ENCODE measurements at regions not wholly inside any gene's neighbourhood (a gene's known extent, or its start where the extent isn't known, plus 50 kb on each side); places are given as distances from the start of the nearest gene placed in this dataset.

DNA sequence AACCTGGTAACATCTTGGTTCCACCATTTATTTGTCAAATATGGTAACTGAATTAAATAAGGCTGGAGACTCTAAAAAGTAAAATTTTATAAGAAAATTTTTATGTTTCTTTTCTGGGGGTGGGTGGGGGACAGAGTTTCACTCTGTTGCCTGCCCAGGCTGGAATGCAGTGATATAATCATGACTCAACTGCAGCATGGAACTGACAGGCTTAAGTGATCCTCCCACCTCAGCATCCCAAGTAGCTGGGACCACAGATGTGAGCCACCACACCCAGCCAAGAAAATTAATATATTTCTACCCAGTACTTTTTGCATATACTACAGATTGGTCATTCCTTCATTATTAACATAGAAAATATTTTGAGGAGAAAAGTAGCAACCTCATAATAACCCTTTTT is 216.9 kb downstream of the DEPDC1B start:
- TF ChIP-seq, protein P1, sequence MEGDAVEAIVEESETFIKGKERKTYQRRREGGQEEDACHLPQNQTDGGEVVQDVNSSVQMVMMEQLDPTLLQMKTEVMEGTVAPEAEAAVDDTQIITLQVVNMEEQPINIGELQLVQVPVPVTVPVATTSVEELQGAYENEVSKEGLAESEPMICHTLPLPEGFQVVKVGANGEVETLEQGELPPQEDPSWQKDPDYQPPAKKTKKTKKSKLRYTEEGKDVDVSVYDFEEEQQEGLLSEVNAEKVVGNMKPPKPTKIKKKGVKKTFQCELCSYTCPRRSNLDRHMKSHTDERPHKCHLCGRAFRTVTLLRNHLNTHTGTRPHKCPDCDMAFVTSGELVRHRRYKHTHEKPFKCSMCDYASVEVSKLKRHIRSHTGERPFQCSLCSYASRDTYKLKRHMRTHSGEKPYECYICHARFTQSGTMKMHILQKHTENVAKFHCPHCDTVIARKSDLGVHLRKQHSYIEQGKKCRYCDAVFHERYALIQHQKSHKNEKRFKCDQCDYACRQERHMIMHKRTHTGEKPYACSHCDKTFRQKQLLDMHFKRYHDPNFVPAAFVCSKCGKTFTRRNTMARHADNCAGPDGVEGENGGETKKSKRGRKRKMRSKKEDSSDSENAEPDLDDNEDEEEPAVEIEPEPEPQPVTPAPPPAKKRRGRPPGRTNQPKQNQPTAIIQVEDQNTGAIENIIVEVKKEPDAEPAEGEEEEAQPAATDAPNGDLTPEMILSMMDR (conservative IDR thresholded peaks at IDR 0.05; ENCODE audit: low read depth, low read length) = no peak
- no peak for TF ChIP-seq EZH2 (IDR thresholded peaks at IDR 0.05; ENCODE audit: borderline replicate concordance, low read depth, low read length, poor library complexity, severe bottlenecking)
- Histone ChIP-seq H3K9me3 (ENCODE audit: low read depth, low read length, poor library complexity, severe bottlenecking) (no peaks in the 10 kb centered on the region), H3K4me1 (ENCODE audit: insufficient read depth, low read length, poor library complexity, severe bottlenecking) (no peaks in the 10 kb centered on the region), H3K27me3 (replicated peaks; ENCODE audit: insufficient read depth, low read depth, low read length, poor library complexity) (no peaks in the 10 kb centered on the region), H3K27ac (ENCODE audit: low read depth, low read length, poor library complexity, severe bottlenecking) (no peak overlapping the region), H3K36me3 (ENCODE audit: insufficient read depth, low read length, poor library complexity, severe bottlenecking) (no peaks in the 10 kb centered on the region), H3K4me3 (ENCODE audit: low read depth, low read length, poor library complexity, severe bottlenecking) (no peak overlapping the region)
- CTCF ChIA-PET = no interaction called here
- BruUV-seq (replicated peaks) = no TSS peak
- no peak for DNase-seq (ENCODE audit: low spot score)
- POLR2A ChIA-PET (ENCODE audit: low non-redundant PET) = no interaction called here
- intact Hi-C loops (cut with micrococcal nuclease; ENCODE audit: unreplicated experiment) = no loop called here

DNA sequence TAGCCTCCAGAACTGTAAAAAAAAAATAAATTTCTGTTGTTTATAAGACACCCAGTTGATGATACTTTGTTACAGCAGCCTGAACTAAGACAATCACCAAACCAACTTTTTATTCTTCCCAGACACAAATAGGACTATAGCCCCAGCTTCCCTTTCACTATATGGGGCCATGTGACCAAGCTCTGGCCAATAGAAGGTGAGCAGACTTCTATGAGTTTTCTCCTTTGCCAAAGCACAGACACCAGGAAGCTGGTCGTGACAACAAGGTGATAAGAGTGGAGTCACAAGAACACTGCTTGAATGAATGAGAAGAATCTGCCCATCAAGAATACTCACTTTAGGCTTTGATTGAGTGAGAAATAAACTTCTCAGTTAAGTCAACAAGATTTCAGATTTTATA is 217.7 kb downstream of the DEPDC1B start:
- TF ChIP-seq, protein P1 (conservative IDR thresholded peaks at IDR 0.05; ENCODE audit: low read depth, low read length) = no peak
- TF ChIP-seq EZH2 (IDR thresholded peaks at IDR 0.05; ENCODE audit: borderline replicate concordance, low read depth, low read length, poor library complexity, severe bottlenecking) = no peak
- H3K4me3 ChIP-seq (ENCODE audit: low read depth, low read length, poor library complexity, severe bottlenecking) = no peak overlapping the region
- BruUV-seq (replicated peaks) = no TSS peak
- intact Hi-C loops (cut with micrococcal nuclease; ENCODE audit: unreplicated experiment) = no loop called here
- CTCF ChIA-PET = no interaction called here
- no peaks in the 10 kb centered on the region for H3K27me3 ChIP-seq (replicated peaks; ENCODE audit: insufficient read depth, low read depth, low read length, poor library complexity)
- H3K9me3 ChIP-seq (ENCODE audit: low read depth, low read length, poor library complexity, severe bottlenecking) = no peaks in the 10 kb centered on the region
- no peaks in the 10 kb centered on the region for H3K4me1 ChIP-seq (ENCODE audit: insufficient read depth, low read length, poor library complexity, severe bottlenecking)
- POLR2A ChIA-PET (ENCODE audit: low non-redundant PET) = no interaction called here
- no peaks in the 10 kb centered on the region for H3K36me3 ChIP-seq (ENCODE audit: insufficient read depth, low read length, poor library complexity, severe bottlenecking)
- DNase-seq (ENCODE audit: low spot score) = no peak
- H3K27ac ChIP-seq (ENCODE audit: low read depth, low read length, poor library complexity, severe bottlenecking) = no peak overlapping the region

DNA sequence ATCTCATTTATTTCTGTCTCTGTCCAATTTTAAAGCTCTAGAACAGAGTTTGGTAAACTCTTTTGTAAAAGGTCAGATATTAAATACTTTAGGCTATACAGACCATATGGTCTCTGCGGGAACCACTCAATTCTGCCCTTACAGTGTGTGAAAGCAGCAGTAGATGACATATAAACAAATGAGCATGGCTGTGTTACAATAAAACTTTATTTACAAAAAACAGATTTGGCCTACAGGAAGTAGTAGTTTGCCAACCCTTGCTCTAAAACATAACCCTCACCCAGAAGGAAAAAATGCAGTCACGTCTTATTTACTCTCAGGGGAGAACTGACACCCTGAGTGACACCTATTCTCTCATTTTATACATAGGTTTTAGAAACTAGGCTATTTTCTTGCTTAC is 220.4 kb downstream of the DEPDC1B start:
- TF ChIP-seq EZH2 (IDR thresholded peaks at IDR 0.05; ENCODE audit: borderline replicate concordance, low read depth, low read length, poor library complexity, severe bottlenecking) = no peak
- TF ChIP-seq, protein P1 (conservative IDR thresholded peaks at IDR 0.05; ENCODE audit: low read depth, low read length) = no peak
- ChIA-PET POLR2A (ENCODE audit: low non-redundant PET) (no interaction called here), CTCF (no interaction called here)
- H3K4me3 ChIP-seq (ENCODE audit: low read depth, low read length, poor library complexity, severe bottlenecking) = no peak overlapping the region
- no peaks in the 10 kb centered on the region for H3K9me3 ChIP-seq (ENCODE audit: low read depth, low read length, poor library complexity, severe bottlenecking)
- H3K4me1 ChIP-seq (ENCODE audit: insufficient read depth, low read length, poor library complexity, severe bottlenecking) = no peaks in the 10 kb centered on the region
- no peak for DNase-seq (ENCODE audit: low spot score)
- no peaks in the 10 kb centered on the region for H3K27me3 ChIP-seq (replicated peaks; ENCODE audit: insufficient read depth, low read depth, low read length, poor library complexity)
- H3K27ac ChIP-seq (ENCODE audit: low read depth, low read length, poor library complexity, severe bottlenecking) = no peak overlapping the region
- intact Hi-C loops (cut with micrococcal nuclease; ENCODE audit: unreplicated experiment) = no loop called here
- no peaks in the 10 kb centered on the region for H3K36me3 ChIP-seq (ENCODE audit: insufficient read depth, low read length, poor library complexity, severe bottlenecking)
- BruUV-seq (replicated peaks) = no TSS peak

Measured in A673 (cell line).